ENCODE measurements at regions not wholly inside any gene's neighbourhood (a gene's known extent, or its start where the extent isn't known, plus 50 kb on each side); places are given as distances from the start of the nearest gene placed in this dataset.

- TF ChIP-seq ESRRG (CRISPR knock-in tag; IDR thresholded peaks at IDR 0.05) (no peak), ZNF8 (CRISPR knock-in tag; IDR thresholded peaks at IDR 0.05) (no peak)
- ATAC-seq = no peak
Measured at GRCh38 chr6:156464100-156464878, 312.9 kb upstream of the ARID1B start.

GRCh38 chr6:156461647-156462046 lies 315.5 kb upstream of the ARID1B start:
- no peak for TF ChIP-seq POU6F1 (CRISPR knock-in tag; IDR thresholded peaks at IDR 0.05; ENCODE audit: borderline replicate concordance, low read depth)
- TF ChIP-seq PATZ1 (CRISPR knock-in tag; IDR thresholded peaks at IDR 0.05; ENCODE audit: borderline replicate concordance) = no peak
- TF ChIP-seq BACH2 (CRISPR knock-in tag; IDR thresholded peaks at IDR 0.05; ENCODE audit: borderline replicate concordance) = no peak
- no peak for TF ChIP-seq ZNF565 (CRISPR knock-in tag; conservative IDR thresholded peaks at IDR 0.05; ENCODE audit: low read depth)
- TF ChIP-seq ARNTL (CRISPR knock-in tag; IDR thresholded peaks at IDR 0.05; ENCODE audit: borderline replicate concordance, low read depth) = no peak
- no peak for TF ChIP-seq RARB (CRISPR knock-in tag; IDR thresholded peaks at IDR 0.05)
- no peak for TF ChIP-seq TOX (CRISPR knock-in tag; IDR thresholded peaks at IDR 0.05; ENCODE audit: borderline replicate concordance)
- no peak for TF ChIP-seq ZNF8 (CRISPR knock-in tag; IDR thresholded peaks at IDR 0.05)
- no peak for TF ChIP-seq CREB5 (CRISPR knock-in tag; IDR thresholded peaks at IDR 0.05; ENCODE audit: low read depth)
- no peak for TF ChIP-seq OSR1 (CRISPR knock-in tag; IDR thresholded peaks at IDR 0.05)
- no peak for TF ChIP-seq ZNF70 (CRISPR knock-in tag; IDR thresholded peaks at IDR 0.05)
- no peak for TF ChIP-seq TSHZ2 (CRISPR knock-in tag; IDR thresholded peaks at IDR 0.05)
- TF ChIP-seq ZFP30 (CRISPR knock-in tag; IDR thresholded peaks at IDR 0.05) = no peak
- ATAC-seq = no peak

- TF ChIP-seq ZNF70 (CRISPR knock-in tag; IDR thresholded peaks at IDR 0.05) (no peak), TOX (CRISPR knock-in tag; IDR thresholded peaks at IDR 0.05; ENCODE audit: borderline replicate concordance) (no peak)
- no peak for ATAC-seq
Measured at GRCh38 chr6:156457601-156458000, 319.6 kb upstream of the ARID1B start.

- no peak for ATAC-seq
Measured at GRCh38 chr6:156455847-156456246, 321.3 kb upstream of the ARID1B start.

More at GRCh38 chr6:156455847-156456246, 321.3 kb upstream of the ARID1B start:
- TF ChIP-seq ZNF70 (CRISPR knock-in tag; IDR thresholded peaks at IDR 0.05) (no peak), ZNF565 (CRISPR knock-in tag; conservative IDR thresholded peaks at IDR 0.05; ENCODE audit: low read depth) (no peak), ZC3H10 (CRISPR knock-in tag; IDR thresholded peaks at IDR 0.05) (no peak), POU6F1 (CRISPR knock-in tag; IDR thresholded peaks at IDR 0.05; ENCODE audit: borderline replicate concordance, low read depth) (no peak), GLIS3 (CRISPR knock-in tag; IDR thresholded peaks at IDR 0.05) (no peak), PATZ1 (CRISPR knock-in tag; IDR thresholded peaks at IDR 0.05; ENCODE audit: borderline replicate concordance) (no peak), OSR1 (CRISPR knock-in tag; IDR thresholded peaks at IDR 0.05) (no peak), ISL1 (CRISPR knock-in tag; IDR thresholded peaks at IDR 0.05) (no peak)
